Prostate gland (tissue), 2 donors: ENCODE measurements at regions not wholly inside any gene's neighbourhood (a gene's known extent, or its start where the extent isn't known, plus 50 kb on each side); places are given as distances from the start of the nearest gene placed in this dataset.
"Not testable (repeated sequence)": the region's sequence is repeated elsewhere in the genome, so short reads cannot be mapped to it uniquely, and the experiment has no call there.

Experiments
- CTCF ChIP-seq, 4 experiments: fragments of 200-600 bp in 2 of 4; fragments of 450-650 bp in 2 of 4; sonication (generic) in 2 of 4; IDR thresholded peaks; 1 replicate in 3 of 4; 2 replicates in 1 of 4; pipeline ENCODE4 v1.5.1; 2016 to 2019; ENCODE audit warnings: antibody characterized with exemption in 4 of 4, mild to moderate bottlenecking in 2 of 4, moderate library complexity in 2 of 4
- POLR2AphosphoS5 ChIP-seq: sonication (generic); formaldehyde crosslinking; IDR thresholded peaks from one replicate; pipeline ENCODE4 v1.6.1; 2017; ENCODE audit warnings: antibody characterized with exemption

- not testable (repeated sequence) for TF ChIP-seq POLR2AphosphoS5; CTCF (IDR thresholded peaks at IDR 0.05)
Observed at GRCh38 chr5:158439204-158439603, 580.3 kb upstream of the CLINT1 start.
